ENCODE measurements at regions not wholly inside any gene's neighbourhood (a gene's known extent, or its start where the extent isn't known, plus 50 kb on each side); places are given as distances from the start of the nearest gene placed in this dataset.
A peak's percentile ranks its signal among the peaks of the same experiment; 100 is the strongest.

- no peak overlapping the region for H3K27ac Mint-ChIP-seq
- ChIA-PET POLR2A (interaction anchor here (0.9 kb wide), 1 partner anchor 22 kb away, joined by 3 read pairs; no protein-coding TSS in a partner anchor), CTCF (interaction anchor here (1.1 to 6.1 kb wide), 2 partner anchors 189 to 227 kb away, joined by 3 to 72 read pairs; partner anchors contain the start of gene B3GLCT)
- no peak overlapping the region for H3K4me3 Mint-ChIP-seq
- peaks cover 5% of the 10 kb centered on the region for H3K27me3 Mint-ChIP-seq (ENCODE audit: low read depth)
- H3K9me3 Mint-ChIP-seq (ENCODE audit: insufficient read depth), result no peaks in the 10 kb centered on the region
- ATAC-seq (no peak), DNase-seq (no peak)
- no peaks in the 10 kb centered on the region for H3K36me3 Mint-ChIP-seq (ENCODE audit: low read depth)
- H3K4me1 Mint-ChIP-seq (ENCODE audit: low read depth), result no peaks in the 10 kb centered on the region
Observed at GRCh38 chr13:31426395-31426794, 226.6 kb downstream of the B3GLCT start.

- Mint-ChIP-seq H3K4me1 (ENCODE audit: low read depth) (no peaks in the 10 kb centered on the region), H3K36me3 (ENCODE audit: low read depth) (no peaks in the 10 kb centered on the region)
Observed at GRCh38 chr13:31427151-31428100, 227.7 kb downstream of the B3GLCT start.

GRCh38 chr13:31431722-31432137 is 232.0 kb downstream of the B3GLCT start:
- H3K4me3 Mint-ChIP-seq, result no peak overlapping the region
- ChIA-PET POLR2A (no interaction called here), CTCF (interaction anchor here (0.7 to 1.5 kb wide), 10 partner anchors 9 to 312 kb away, joined by 3 to 8 read pairs (median 4); no protein-coding TSS in a partner anchor)
- ATAC-seq (peak; percentile 61), DNase-seq (peak; percentile 61)
- no peaks in the 10 kb centered on the region for H3K4me1 Mint-ChIP-seq (ENCODE audit: low read depth)
- peaks cover 3% of the 10 kb centered on the region for H3K27me3 Mint-ChIP-seq (ENCODE audit: low read depth)
- no peaks in the 10 kb centered on the region for H3K9me3 Mint-ChIP-seq (ENCODE audit: insufficient read depth)
- no peak overlapping the region for H3K27ac Mint-ChIP-seq
- no peaks in the 10 kb centered on the region for H3K36me3 Mint-ChIP-seq (ENCODE audit: low read depth)

More at GRCh38 chr13:31427151-31428100, 227.7 kb downstream of the B3GLCT start:
- Mint-ChIP-seq H3K27ac (no peak overlapping the region), H3K4me3 (no peak overlapping the region), H3K9me3 (ENCODE audit: insufficient read depth) (no peaks in the 10 kb centered on the region), H3K27me3 (ENCODE audit: low read depth) (peaks cover 3% of the 10 kb centered on the region)
- DNase-seq (no peak), ATAC-seq (no peak)
- ChIA-PET CTCF (interaction anchor here (1.1 to 6.1 kb wide), 2 partner anchors 190 to 228 kb away, joined by 3 to 72 read pairs; partner anchors contain the start of gene B3GLCT), POLR2A (interaction anchor here (0.6 to 0.9 kb wide), 2 partner anchors 23 to 72 kb away, joined by 3 read pairs; no protein-coding TSS in a partner anchor)

GRCh38 chr13:31433207-31433606 is 233.4 kb downstream of the B3GLCT start:
- no peak for ATAC-seq

GRCh38 chr13:31433746-31434145 is 234.0 kb downstream of the B3GLCT start:
- ChIA-PET POLR2A (no interaction called here), CTCF (interaction anchor here (0.9 to 1.3 kb wide), 2 partner anchors 302 to 308 kb away, joined by 3 to 4 read pairs; no protein-coding TSS in a partner anchor)
- Mint-ChIP-seq H3K27ac (no peak overlapping the region), H3K4me1 (ENCODE audit: low read depth) (no peaks in the 10 kb centered on the region), H3K36me3 (ENCODE audit: low read depth) (no peaks in the 10 kb centered on the region), H3K4me3 (no peak overlapping the region), H3K9me3 (ENCODE audit: insufficient read depth) (no peaks in the 10 kb centered on the region), H3K27me3 (ENCODE audit: low read depth) (peaks cover 8% of the 10 kb centered on the region)
- no peak for DNase-seq
- no peak for ATAC-seq

More at GRCh38 chr13:31433207-31433606, 233.4 kb downstream of the B3GLCT start:
- no peak overlapping the region for H3K4me3 Mint-ChIP-seq
- no peaks in the 10 kb centered on the region for H3K9me3 Mint-ChIP-seq (ENCODE audit: insufficient read depth)
- no peaks in the 10 kb centered on the region for H3K4me1 Mint-ChIP-seq (ENCODE audit: low read depth)
- ChIA-PET CTCF (interaction anchor here (0.9 to 1.3 kb wide), 2 partner anchors 303 to 308 kb away, joined by 3 to 4 read pairs; no protein-coding TSS in a partner anchor), POLR2A (no interaction called here)
- H3K36me3 Mint-ChIP-seq (ENCODE audit: low read depth), result no peaks in the 10 kb centered on the region
- peaks cover 8% of the 10 kb centered on the region for H3K27me3 Mint-ChIP-seq (ENCODE audit: low read depth)
- no peak overlapping the region for H3K27ac Mint-ChIP-seq
- DNase-seq, result no peak

GRCh38 chr13:31434613-31435012 is 234.8 kb downstream of the B3GLCT start:
- peaks cover 8% of the 10 kb centered on the region for H3K27me3 Mint-ChIP-seq (ENCODE audit: low read depth)
- no peaks in the 10 kb centered on the region for H3K36me3 Mint-ChIP-seq (ENCODE audit: low read depth)
- no peak overlapping the region for H3K4me3 Mint-ChIP-seq
- ATAC-seq, result no peak
- no peak for DNase-seq
- ChIA-PET CTCF (no interaction called here), POLR2A (no interaction called here)
- no peak overlapping the region for H3K27ac Mint-ChIP-seq
- H3K4me1 Mint-ChIP-seq (ENCODE audit: low read depth), result no peaks in the 10 kb centered on the region
- H3K9me3 Mint-ChIP-seq (ENCODE audit: insufficient read depth), result no peaks in the 10 kb centered on the region

- Mint-ChIP-seq H3K9me3 (ENCODE audit: insufficient read depth) (no peaks in the 10 kb centered on the region), H3K27ac (no peak overlapping the region), H3K27me3 (ENCODE audit: low read depth) (peaks cover 8% of the 10 kb centered on the region), H3K36me3 (ENCODE audit: low read depth) (no peaks in the 10 kb centered on the region), H3K4me3 (no peak overlapping the region), H3K4me1 (ENCODE audit: low read depth) (no peaks in the 10 kb centered on the region)
- POLR2A ChIA-PET, result no interaction called here
- DNase-seq (no peak), ATAC-seq (no peak)
- CTCF ChIA-PET, result no interaction called here
Observed at GRCh38 chr13:31435536-31435935, 235.8 kb downstream of the B3GLCT start.

- no peak for DNase-seq
- Mint-ChIP-seq H3K27me3 (ENCODE audit: low read depth) (peaks cover 6% of the 10 kb centered on the region), H3K36me3 (ENCODE audit: low read depth) (no peaks in the 10 kb centered on the region), H3K27ac (no peak overlapping the region), H3K4me1 (ENCODE audit: low read depth) (no peaks in the 10 kb centered on the region), H3K4me3 (no peak overlapping the region), H3K9me3 (ENCODE audit: insufficient read depth) (no peaks in the 10 kb centered on the region)
- POLR2A ChIA-PET, result interaction anchor here (0.6 kb wide), 1 partner anchor 1311 kb away, joined by 3 read pairs; no protein-coding TSS in a partner anchor
- CTCF ChIA-PET, result no interaction called here
- ATAC-seq, result no peak
Observed at GRCh38 chr13:31436478-31436877, 236.7 kb downstream of the B3GLCT start.

GRCh38 chr13:31437975-31438374 is 238.2 kb downstream of the B3GLCT start:
- H3K9me3 Mint-ChIP-seq (ENCODE audit: insufficient read depth), result no peaks in the 10 kb centered on the region
- no peak overlapping the region for H3K4me3 Mint-ChIP-seq
- H3K27ac Mint-ChIP-seq, result no peak overlapping the region
- H3K4me1 Mint-ChIP-seq (ENCODE audit: low read depth), result no peaks in the 10 kb centered on the region
- H3K36me3 Mint-ChIP-seq (ENCODE audit: low read depth), result no peaks in the 10 kb centered on the region
- ChIA-PET CTCF (no interaction called here), POLR2A (no interaction called here)
- peaks cover 4% of the 10 kb centered on the region for H3K27me3 Mint-ChIP-seq (ENCODE audit: low read depth)
- DNase-seq (no peak), ATAC-seq (no peak)

GRCh38 chr13:31440132-31440531 is 240.4 kb downstream of the B3GLCT start:
- Mint-ChIP-seq H3K27me3 (ENCODE audit: low read depth) (peaks cover 4% of the 10 kb centered on the region), H3K9me3 (ENCODE audit: insufficient read depth) (no peaks in the 10 kb centered on the region), H3K36me3 (ENCODE audit: low read depth) (no peaks in the 10 kb centered on the region), H3K4me3 (no peak overlapping the region), H3K27ac (no peak overlapping the region), H3K4me1 (ENCODE audit: low read depth) (no peaks in the 10 kb centered on the region)
- CTCF ChIA-PET, result no interaction called here
- POLR2A ChIA-PET, result no interaction called here
- no peak for ATAC-seq
- DNase-seq, result no peak

- no peaks in the 10 kb centered on the region for H3K4me1 Mint-ChIP-seq (ENCODE audit: low read depth)
- H3K9me3 Mint-ChIP-seq (ENCODE audit: insufficient read depth), result no peaks in the 10 kb centered on the region
- H3K4me3 Mint-ChIP-seq, result no peak overlapping the region
- ChIA-PET POLR2A (no interaction called here), CTCF (interaction anchor here (0.6 to 1.1 kb wide), 2 partner anchors 17 to 18 kb away, joined by 3 read pairs; no protein-coding TSS in a partner anchor)
- ATAC-seq (no peak), DNase-seq (no peak)
- H3K27me3 Mint-ChIP-seq (ENCODE audit: low read depth), result peaks cover 6% of the 10 kb centered on the region
- no peak overlapping the region for H3K27ac Mint-ChIP-seq
- H3K36me3 Mint-ChIP-seq (ENCODE audit: low read depth), result no peaks in the 10 kb centered on the region
Observed at GRCh38 chr13:31441800-31442510, 242.2 kb downstream of the B3GLCT start.

All from activated CD8-positive, alpha-beta T cell treated with anti-CD3 and anti-CD28 coated beads, Interleukin-2, amount 10 ng/mL, durations not matched to agents 7 days and 5 days (primary cell).